Middle frontal gyrus (tissue), 1 donor: ENCODE measurements at regions not wholly inside any gene's neighbourhood (a gene's known extent, or its start where the extent isn't known, plus 50 kb on each side); places are given as distances from the start of the nearest gene placed in this dataset.

ENCODE experiments used
- DNase-seq: peaks from one replicate; pipeline ENCODE4 v3.0.0-alpha.2; 2015; ENCODE audit warnings: low spot score; ENCODE audit errors: extremely low spot score

GRCh38 chr22:49046000-49046545, 781.6 kb downstream of the BRD1 start:
- DNase-seq = no peak

GRCh38 chr22:49045276-49045675, 782.4 kb downstream of the BRD1 start:
- DNase-seq = no peak

GRCh38 chr22:49044776-49045175, 782.9 kb downstream of the BRD1 start:
- DNase-seq = no peak

GRCh38 chr22:49044091-49044490, 783.6 kb downstream of the BRD1 start:
- DNase-seq = no peak

- no peak for DNase-seq
Observed at GRCh38 chr22:49042877-49043859, 784.5 kb downstream of the BRD1 start.

- DNase-seq = no peak
Observed at GRCh38 chr22:49042066-49042465, 785.6 kb downstream of the BRD1 start.

- DNase-seq = no peak
Observed at GRCh38 chr22:49040754-49041467, 786.8 kb downstream of the BRD1 start.

- no peak for DNase-seq
Observed at GRCh38 chr22:49040111-49040510, 787.6 kb downstream of the BRD1 start.

GRCh38 chr22:49039625-49040024, 788.0 kb downstream of the BRD1 start:
- DNase-seq = no peak

- no peak for DNase-seq
Observed at GRCh38 chr22:49037701-49038245, 789.9 kb downstream of the BRD1 start.

GRCh38 chr22:49036513-49036912, 791.2 kb downstream of the BRD1 start:
- no peak for DNase-seq

GRCh38 chr22:49035818-49036457, 791.7 kb downstream of the BRD1 start:
- no peak for DNase-seq

- DNase-seq = no peak
Observed at GRCh38 chr22:49034836-49035817, 792.5 kb downstream of the BRD1 start.

- DNase-seq = no peak
Observed at GRCh38 chr22:49033616-49034015, 794.1 kb downstream of the BRD1 start.

GRCh38 chr22:49032821-49033220, 794.9 kb downstream of the BRD1 start:
- no peak for DNase-seq

GRCh38 chr22:49031746-49032330, 795.8 kb downstream of the BRD1 start:
- no peak for DNase-seq

- no peak for DNase-seq
Observed at GRCh38 chr22:49028111-49028510, 799.6 kb downstream of the BRD1 start.

- no peak for DNase-seq
Observed at GRCh38 chr22:49027368-49027670, 800.4 kb downstream of the BRD1 start.

- DNase-seq = no peak
Observed at GRCh38 chr22:49026494-49027367, 800.9 kb downstream of the BRD1 start.
